OCI-LY3 (cell line): ENCODE measurements at regions not wholly inside any gene's neighbourhood (a gene's known extent, or its start where the extent isn't known, plus 50 kb on each side); places are given as distances from the start of the nearest gene placed in this dataset.

Experiments used
- H2AFZ ChIP-seq: fragments of 200-600, 300-600 bp; shearing (Covaris generic); 2 replicates; pipeline ENCODE4 v1.6.0; 2014; ENCODE audit warnings: antibody characterized with exemption, low read depth, low read length
- H3K27ac ChIP-seq: fragments of 200-600, 300-600 bp; sonication (generic); 2 replicates; pipeline ENCODE4 v1.5.1; 2014; ENCODE audit warnings: mild to moderate bottlenecking, low read length, moderate library complexity, mixed read lengths
- H3K27me3 ChIP-seq: fragments of 200-600, 300-600 bp; sonication (generic); 2 replicates; pipeline ENCODE4 v1.6.1; 2014; ENCODE audit warnings: low read depth, low read length, mixed read lengths
- H3K36me3 ChIP-seq: fragments of 200-600, 300-600 bp; sonication (generic); replicated peaks from 2 replicates; pipeline ENCODE3; 2014; ENCODE audit warnings: low read depth, low read length, mixed read lengths
- H3K4me1 ChIP-seq: fragments of 300-600, 200-600 bp; sonication (generic); 2 replicates; pipeline ENCODE4 v1.6.1; 2014; ENCODE audit warnings: low read length, mixed read lengths
- H3K4me2 ChIP-seq: fragments of 200-600, 300-600 bp; sonication (generic); 2 replicates; pipeline ENCODE4 v1.6.1; 2014; ENCODE audit warnings: low read length, mixed read lengths
- H3K4me3 ChIP-seq: fragments of 300-600, 200-600 bp; sonication (generic); 2 replicates; pipeline ENCODE4 v1.5.1; 2014; ENCODE audit warnings: antibody characterized with exemption, mild to moderate bottlenecking, low read length, moderate library complexity
- H3K79me2 ChIP-seq: fragments of 300-600, 200-600 bp; shearing (Covaris generic); 2 replicates; pipeline ENCODE4 v1.6.1; 2014; ENCODE audit warnings: mild to moderate bottlenecking, low read length, mixed read lengths
- H3K9ac ChIP-seq: fragments of 300-600, 200-600 bp; shearing (Covaris generic); 2 replicates; pipeline ENCODE4 v1.6.0; 2014; ENCODE audit warnings: mild to moderate bottlenecking, low read length, moderate library complexity
- H3K9me3 ChIP-seq: fragments of 200-600, 300-600 bp; shearing (Covaris generic); 2 replicates; pipeline ENCODE4 v1.6.1; 2014; ENCODE audit warnings: low read length, mixed read lengths; ENCODE audit not compliant: insufficient read depth
- H4K20me1 ChIP-seq: fragments of 200-600, 300-600 bp; sonication (generic); 2 replicates; pipeline ENCODE4 v1.6.1; 2016; ENCODE audit warnings: low read length, mixed read lengths; ENCODE audit not compliant: insufficient read depth
- EZH2phosphoT487 ChIP-seq: fragments of 200-600 bp; shearing (Covaris generic); IDR thresholded peaks from 2 replicates; pipeline ENCODE4 v1.6.1; 2018; ENCODE audit warnings: antibody characterized with exemption, mixed run types, low read depth
- TF ChIP-seq, protein P1 (sequence below): fragments of 200-600, 300-600 bp; sonication (generic); IDR thresholded peaks from 2 replicates; pipeline ENCODE4 v1.5.1; 2014; ENCODE audit warnings: antibody characterized with exemption, low read length, low read depth

DNA sequence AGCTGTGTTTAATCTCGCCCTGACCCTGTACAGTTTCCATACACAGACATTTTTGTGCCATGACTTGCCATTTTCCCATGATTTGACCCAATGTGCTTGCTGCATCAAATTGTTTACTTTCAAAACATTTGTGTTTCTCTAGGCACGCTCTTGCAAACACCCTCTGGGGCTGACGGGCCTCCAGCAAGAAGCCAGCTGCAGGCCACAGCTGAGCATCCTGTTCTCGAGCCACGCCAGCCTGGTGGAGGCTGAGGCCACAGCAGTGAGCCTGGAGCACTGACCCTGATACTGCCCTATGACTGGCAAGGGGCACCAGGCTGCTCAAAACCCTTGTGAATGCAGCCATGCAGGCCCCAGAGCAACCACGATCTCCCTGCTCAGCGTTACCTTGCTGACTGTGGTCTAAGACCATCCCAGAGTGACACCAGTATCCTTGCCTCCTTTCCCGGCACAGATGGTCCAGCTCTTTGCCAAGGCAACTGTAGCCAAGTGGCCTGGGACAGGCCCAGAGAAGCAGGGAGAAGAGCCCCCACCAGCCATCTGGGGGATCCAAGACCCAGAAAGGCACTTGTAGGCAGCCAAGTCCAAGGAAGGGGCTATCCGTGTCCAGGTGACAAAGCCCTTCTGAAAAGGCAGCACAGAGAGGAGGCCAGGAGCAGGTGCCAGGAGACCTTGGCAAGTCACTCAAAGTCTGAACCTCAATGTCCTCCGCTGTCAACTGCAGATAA lies 78.5 kb downstream of the OAT start:
- H3K4me2 ChIP-seq = no peak overlapping the region
- no peaks in the 10 kb centered on the region for H3K36me3 ChIP-seq
- no peaks in the 10 kb centered on the region for H3K79me2 ChIP-seq
- no peaks in the 10 kb centered on the region for H3K4me1 ChIP-seq
- H2AFZ ChIP-seq = no peak overlapping the region
- TF ChIP-seq EZH2phosphoT487 = no peak
- TF ChIP-seq, protein P1, sequence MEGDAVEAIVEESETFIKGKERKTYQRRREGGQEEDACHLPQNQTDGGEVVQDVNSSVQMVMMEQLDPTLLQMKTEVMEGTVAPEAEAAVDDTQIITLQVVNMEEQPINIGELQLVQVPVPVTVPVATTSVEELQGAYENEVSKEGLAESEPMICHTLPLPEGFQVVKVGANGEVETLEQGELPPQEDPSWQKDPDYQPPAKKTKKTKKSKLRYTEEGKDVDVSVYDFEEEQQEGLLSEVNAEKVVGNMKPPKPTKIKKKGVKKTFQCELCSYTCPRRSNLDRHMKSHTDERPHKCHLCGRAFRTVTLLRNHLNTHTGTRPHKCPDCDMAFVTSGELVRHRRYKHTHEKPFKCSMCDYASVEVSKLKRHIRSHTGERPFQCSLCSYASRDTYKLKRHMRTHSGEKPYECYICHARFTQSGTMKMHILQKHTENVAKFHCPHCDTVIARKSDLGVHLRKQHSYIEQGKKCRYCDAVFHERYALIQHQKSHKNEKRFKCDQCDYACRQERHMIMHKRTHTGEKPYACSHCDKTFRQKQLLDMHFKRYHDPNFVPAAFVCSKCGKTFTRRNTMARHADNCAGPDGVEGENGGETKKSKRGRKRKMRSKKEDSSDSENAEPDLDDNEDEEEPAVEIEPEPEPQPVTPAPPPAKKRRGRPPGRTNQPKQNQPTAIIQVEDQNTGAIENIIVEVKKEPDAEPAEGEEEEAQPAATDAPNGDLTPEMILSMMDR = no peak
- no peaks in the 10 kb centered on the region for H3K9me3 ChIP-seq
- H3K27ac ChIP-seq = no peak overlapping the region
- no peaks in the 10 kb centered on the region for H3K27me3 ChIP-seq
- no peak overlapping the region for H3K9ac ChIP-seq
- H4K20me1 ChIP-seq = no peaks in the 10 kb centered on the region
- H3K4me3 ChIP-seq = no peak overlapping the region

DNA sequence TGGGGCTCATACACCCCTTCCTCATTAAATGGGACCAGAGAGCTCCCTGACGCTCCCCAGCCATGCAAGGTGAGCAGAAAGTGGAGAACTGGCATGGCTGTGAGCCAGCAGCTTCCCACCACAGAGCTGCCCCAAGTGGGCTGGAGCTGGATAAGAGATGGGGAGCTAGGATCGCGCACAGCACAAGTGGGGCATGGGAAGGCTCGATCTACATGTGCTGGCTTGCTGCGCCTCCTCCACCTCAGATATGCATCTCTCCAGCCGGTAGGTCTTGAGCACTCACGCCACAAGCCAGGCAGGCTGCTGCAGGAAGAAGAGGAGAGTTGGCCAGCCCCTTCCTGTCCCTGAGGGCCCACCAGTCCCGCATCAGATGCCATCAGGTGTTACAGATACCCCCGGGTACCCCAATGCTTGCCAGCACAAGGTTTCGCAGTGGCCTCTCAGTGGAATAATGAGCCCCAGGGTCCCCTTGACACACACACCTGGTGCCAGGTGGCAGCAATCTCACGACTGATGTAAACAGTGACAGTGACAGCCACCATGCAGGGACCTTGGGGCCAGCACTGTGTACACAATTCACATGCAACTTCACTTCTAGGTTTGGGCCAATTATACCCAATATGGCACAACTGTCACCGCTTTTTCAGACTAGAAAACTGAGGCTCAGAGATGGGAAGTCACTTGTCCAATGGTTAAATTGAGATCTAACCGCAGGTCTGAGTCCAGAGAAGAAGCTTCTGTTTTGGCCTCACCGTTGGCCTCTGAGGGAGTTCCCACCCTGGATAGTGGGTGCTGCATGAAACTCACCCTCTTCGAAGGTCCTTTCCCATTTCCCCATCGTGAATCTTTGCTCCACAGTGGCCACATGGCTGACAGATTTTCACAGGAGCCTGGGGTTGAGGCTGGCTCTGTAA lies 79.3 kb downstream of the OAT start:
- TF ChIP-seq EZH2phosphoT487 = no peak
- TF ChIP-seq, protein P1 = no peak

DNA sequence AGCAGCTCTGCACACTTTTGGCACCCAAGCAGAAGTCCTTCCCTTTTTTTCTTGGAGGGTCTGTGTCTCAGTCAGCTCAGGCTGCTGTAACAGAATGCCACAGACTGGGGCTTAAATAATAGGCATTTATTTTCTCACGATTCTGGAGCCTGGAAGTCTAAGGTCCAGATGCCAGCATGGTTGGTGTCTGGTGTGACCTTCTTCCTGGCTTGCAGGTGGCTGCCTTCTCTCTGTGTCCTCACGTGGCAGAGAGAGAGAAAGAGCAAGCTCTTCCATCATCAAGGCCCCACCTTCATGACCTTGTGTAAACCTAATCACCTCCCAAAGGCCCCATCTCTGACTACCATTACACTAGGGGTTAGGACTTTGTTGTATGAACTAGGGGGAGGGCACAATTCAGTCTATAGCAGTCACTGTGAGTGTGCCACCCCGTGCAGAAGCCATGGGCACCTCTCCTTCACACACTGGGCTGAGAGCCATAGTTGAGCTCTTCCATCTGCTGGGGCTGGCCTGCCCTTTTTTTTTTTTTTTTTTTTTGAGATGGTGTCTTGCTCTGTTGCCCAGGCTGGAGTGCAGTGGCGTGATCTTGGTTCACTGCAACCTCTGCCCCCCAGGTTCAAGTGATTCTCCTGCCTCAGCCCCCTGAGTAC lies 80.3 kb downstream of the OAT start:
- Histone ChIP-seq H3K36me3 (no peaks in the 10 kb centered on the region), H3K27me3 (no peaks in the 10 kb centered on the region), H3K4me1 (no peaks in the 10 kb centered on the region), H3K9ac (no peak overlapping the region), H3K4me3 (no peak overlapping the region), H3K4me2 (no peak overlapping the region), H2AFZ (no peak overlapping the region), H3K27ac (no peak overlapping the region), H3K9me3 (no peaks in the 10 kb centered on the region), H3K79me2 (no peaks in the 10 kb centered on the region), H4K20me1 (no peaks in the 10 kb centered on the region)
- TF ChIP-seq EZH2phosphoT487 = no peak

More for the DNA sequence above, 79.3 kb downstream of the OAT start:
- Histone ChIP-seq H3K4me2 (no peak overlapping the region), H2AFZ (no peak overlapping the region), H3K36me3 (no peaks in the 10 kb centered on the region), H3K4me1 (no peaks in the 10 kb centered on the region), H4K20me1 (no peaks in the 10 kb centered on the region), H3K27me3 (no peaks in the 10 kb centered on the region), H3K4me3 (no peak overlapping the region), H3K9me3 (no peaks in the 10 kb centered on the region), H3K9ac (no peak overlapping the region), H3K27ac (no peak overlapping the region), H3K79me2 (no peaks in the 10 kb centered on the region)

- Histone ChIP-seq H3K4me1 (no peaks in the 10 kb centered on the region), H3K27ac (no peak overlapping the region), H4K20me1 (no peaks in the 10 kb centered on the region), H2AFZ (no peak overlapping the region), H3K79me2 (no peaks in the 10 kb centered on the region), H3K9ac (no peak overlapping the region), H3K9me3 (0 out of 2 replicates have a peak, but pooled peaks cover 2% of the 10 kb centered on the region), H3K4me2 (no peak overlapping the region), H3K4me3 (no peak overlapping the region), H3K36me3 (no peaks in the 10 kb centered on the region), H3K27me3 (no peaks in the 10 kb centered on the region)
- no peak for TF ChIP-seq EZH2phosphoT487
- TF ChIP-seq, protein P1 = no peak
Observed at GRCh38 chr10:124336186-124336585, 82.5 kb downstream of the OAT start.
